NT2/D1 (cell line): ENCODE measurements at regions not wholly inside any gene's neighbourhood (a gene's known extent, or its start where the extent isn't known, plus 50 kb on each side); places are given as distances from the start of the nearest gene placed in this dataset.

ENCODE experiments used
- SUZ12 ChIP-seq: IDR thresholded peaks from 2 replicates; pipeline ENCODE4 v1.6.1; 2011; ENCODE audit not compliant: insufficient read length, insufficient read depth; ENCODE audit errors: extremely low read depth
- YY1 ChIP-seq: IDR thresholded peaks from 2 replicates; pipeline ENCODE4 v1.6.1; 2011; ENCODE audit not compliant: insufficient read length, insufficient read depth

DNA sequence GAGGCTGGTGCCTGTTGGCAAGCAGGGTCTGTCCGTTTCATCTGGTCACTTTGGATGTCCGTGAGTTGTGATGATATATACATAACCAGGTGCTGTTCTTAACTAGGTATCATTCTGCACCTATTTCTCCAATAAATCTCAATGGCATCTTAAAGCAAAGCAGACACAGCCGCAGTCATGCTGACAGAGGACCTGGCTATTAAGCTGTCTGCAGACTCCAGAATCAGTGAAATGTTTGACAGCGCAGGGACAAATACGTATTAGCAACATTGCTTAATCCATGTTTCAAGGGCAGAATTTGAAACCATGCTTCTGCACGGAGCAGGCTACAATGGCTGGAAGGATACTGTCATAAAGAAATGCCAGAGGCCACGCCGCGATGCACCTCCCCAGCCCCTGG, 414.6 kb downstream of the ZNF516 start:
- TF ChIP-seq SUZ12 (no peak), YY1 (no peak)
